Fibroblast of villous mesenchyme (primary cell): ENCODE measurements at regions not wholly inside any gene's neighbourhood (a gene's known extent, or its start where the extent isn't known, plus 50 kb on each side); places are given as distances from the start of the nearest gene placed in this dataset.
"Not testable (repeated sequence)": the region's sequence is repeated elsewhere in the genome, so short reads cannot be mapped to it uniquely, and the experiment has no call there.

ENCODE experiments used
- DNase-seq: peaks from one replicate; pipeline ENCODE4 v3.0.0-alpha.2; 2010; ENCODE audit warnings: low read depth
- H3K4me3 ChIP-seq: 2 replicates; pipeline ENCODE4 v1.5.1; 2011; ENCODE audit warnings: low read depth, mild to moderate bottlenecking, low read length
- CTCF ChIP-seq: IDR thresholded peaks from 2 replicates; pipeline ENCODE4 v1.5.1; 2012; ENCODE audit warnings: low read depth, mild to moderate bottlenecking, low read length; ENCODE audit not compliant: insufficient read depth

DNA sequence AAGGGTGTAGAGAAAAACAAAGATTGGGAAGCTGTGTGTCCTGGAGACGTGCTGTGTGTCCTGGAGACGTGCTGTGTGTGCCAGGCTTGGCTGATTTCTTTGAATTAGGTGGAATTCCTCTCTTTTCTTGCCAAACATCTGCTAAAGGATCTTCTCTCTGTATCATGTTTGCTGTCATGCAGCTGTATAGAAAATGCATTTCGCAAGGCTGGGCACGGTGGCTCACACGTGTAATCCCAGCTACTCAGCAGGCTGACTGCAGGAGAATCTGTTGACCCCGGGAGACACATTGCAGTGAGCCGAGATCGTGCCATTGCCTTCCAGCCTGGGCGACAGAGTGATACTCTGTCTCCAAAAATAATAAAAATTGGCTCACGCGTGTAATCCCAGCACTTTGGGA is 187.0 kb downstream of the CRLF2 start:
- no peak for DNase-seq

DNA sequence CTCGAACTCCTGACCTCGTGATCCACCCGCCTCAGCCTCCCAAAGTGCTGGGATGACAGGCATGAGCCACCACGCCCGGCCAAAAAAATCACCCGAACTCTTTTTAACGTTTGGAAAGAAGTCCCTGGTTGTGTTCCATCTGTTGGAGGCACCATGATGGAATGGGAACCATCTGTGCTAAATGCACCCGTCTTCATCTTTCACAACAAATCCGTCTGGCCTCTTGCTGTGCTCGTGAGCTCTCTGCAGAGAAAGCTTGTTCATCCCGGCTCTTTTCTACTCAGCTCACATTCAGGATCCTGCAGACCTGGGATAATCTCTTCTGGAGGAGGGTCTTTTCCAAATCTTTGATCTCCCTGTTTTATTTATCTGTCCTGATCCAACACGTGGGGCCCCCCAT is 188.8 kb downstream of the CRLF2 start:
- TF ChIP-seq CTCF: no peak
- no peak overlapping the region for H3K4me3 ChIP-seq
- no peak for DNase-seq

More for the DNA sequence above, 187.0 kb downstream of the CRLF2 start:
- TF ChIP-seq CTCF: no peak
- no peak overlapping the region for H3K4me3 ChIP-seq

GRCh38 chrX:1021314-1021993 is 191.0 kb downstream of the CRLF2 start:
- DNase-seq, H3K4me3 ChIP-seq: not testable (repeated sequence)

DNA sequence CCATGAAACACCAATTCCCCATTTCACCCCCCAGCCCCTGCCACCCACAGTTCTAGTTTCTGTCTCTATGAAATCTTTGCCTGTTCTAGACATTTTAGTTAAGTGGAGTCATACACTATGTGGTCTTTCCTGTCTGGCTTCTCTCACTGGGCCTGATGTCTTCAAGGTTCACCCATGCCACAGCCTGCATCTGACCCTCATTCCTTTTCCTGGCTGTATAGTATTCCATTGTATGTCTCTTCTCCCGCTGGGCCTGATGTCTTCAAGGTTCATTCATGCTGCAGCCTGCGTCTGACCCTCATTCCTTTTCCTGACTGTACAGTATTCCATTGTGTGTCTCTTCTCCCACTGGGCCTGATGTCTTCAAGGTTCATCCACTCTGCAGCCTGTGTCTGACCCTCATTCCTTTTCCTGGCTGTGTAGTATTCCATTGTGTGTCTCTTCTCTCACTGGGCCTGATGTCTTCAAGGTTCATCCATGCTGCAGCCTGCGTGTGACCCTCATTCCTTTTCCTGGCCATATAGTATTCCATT is 191.7 kb downstream of the CRLF2 start:
- TF ChIP-seq CTCF: no peak
- no peak for DNase-seq
- H3K4me3 ChIP-seq: no peak overlapping the region

DNA sequence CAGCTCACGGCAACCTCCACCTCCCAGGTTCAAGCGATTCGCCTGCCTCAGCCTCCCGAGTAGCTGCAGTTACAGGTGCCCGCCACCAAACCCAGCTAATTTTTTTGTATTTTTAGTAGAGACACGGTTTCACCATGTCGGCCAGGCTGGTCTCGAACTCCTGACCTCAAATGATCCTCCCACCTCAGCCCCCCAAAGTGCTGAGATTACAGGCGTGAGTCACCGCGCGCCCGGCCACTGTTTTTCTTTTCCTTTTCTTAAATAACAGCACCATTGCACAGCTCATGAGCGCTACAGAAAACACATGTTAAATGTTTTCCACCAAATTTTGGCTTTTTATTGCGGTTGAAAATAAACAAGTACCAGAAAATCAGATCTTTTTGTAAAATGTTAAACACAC is 195.5 kb downstream of the CRLF2 start:
- H3K4me3 ChIP-seq, DNase-seq: not testable (repeated sequence)

- not testable (repeated sequence) for DNase-seq, H3K4me3 ChIP-seq
These were observed 196.2 kb downstream of the CRLF2 start for GRCh38 chrX:1016281-1016680.

- no peak for DNase-seq
- no peak for TF ChIP-seq CTCF
- no peak overlapping the region for H3K4me3 ChIP-seq
These were observed 199.7 kb downstream of the CRLF2 start for GRCh38 chrX:1012678-1013300.

- no peak for TF ChIP-seq CTCF
- H3K4me3 ChIP-seq: no peak overlapping the region
- DNase-seq: no peak
These were observed 200.7 kb downstream of the CRLF2 start for GRCh38 chrX:1011691-1012283.
